Endodermal cell (in vitro differentiated cells): ENCODE measurements at regions not wholly inside any gene's neighbourhood (a gene's known extent, or its start where the extent isn't known, plus 50 kb on each side); places are given as distances from the start of the nearest gene placed in this dataset.

Source experiments
- DNase-seq: peaks from one replicate; pipeline ENCODE4 v3.0.0-alpha.2; 2017
- H3K27ac ChIP-seq: 2 replicates; pipeline ENCODE4 v1.5.1; 2013; ENCODE audit warnings: mild to moderate bottlenecking, low read depth, low read length, moderate library complexity
- H3K27me3 ChIP-seq: 2 replicates; pipeline ENCODE4 v1.6.1; 2013; ENCODE audit warnings: mild to moderate bottlenecking, low read length, moderate library complexity; ENCODE audit not compliant: insufficient read depth, control insufficient read depth, poor library complexity, severe bottlenecking
- H3K36me3 ChIP-seq: 2 replicates; pipeline ENCODE4 v1.7.0; 2013; ENCODE audit warnings: mild to moderate bottlenecking, low read length, moderate library complexity; ENCODE audit not compliant: control insufficient read depth, insufficient read depth
- H3K4me1 ChIP-seq: one replicate; pipeline ENCODE4 v1.7.0; 2013; ENCODE audit warnings: low read length; ENCODE audit not compliant: control insufficient read depth, insufficient read depth
- H3K4me3 ChIP-seq: 2 replicates; pipeline ENCODE4 v1.5.1; 2013; ENCODE audit warnings: mild to moderate bottlenecking, low read length, moderate library complexity
- H3K9ac ChIP-seq: 2 replicates; pipeline ENCODE4 v1.6.1; 2013; ENCODE audit warnings: mild to moderate bottlenecking, low read length, moderate library complexity; ENCODE audit not compliant: poor library complexity, severe bottlenecking; ENCODE audit errors: extremely low read depth
- H3K9me3 ChIP-seq: 2 replicates; pipeline ENCODE4 v1.6.1; 2013; ENCODE audit warnings: mild to moderate bottlenecking, low read length, moderate library complexity; ENCODE audit not compliant: control insufficient read depth
- H3K27ac Mint-ChIP-seq: 2 replicates; pipeline ENCODE4 v1.8.0; 2020; ENCODE audit warnings: mixed read lengths
- H3K27me3 Mint-ChIP-seq: 2 replicates; pipeline ENCODE4 v1.8.0; 2021; ENCODE audit warnings: mild to moderate bottlenecking, mixed read lengths; ENCODE audit not compliant: insufficient read depth
- H3K36me3 Mint-ChIP-seq: 2 replicates; pipeline ENCODE4 v1.8.0; 2020; ENCODE audit warnings: low read depth, mixed read lengths
- H3K4me1 Mint-ChIP-seq: 2 replicates; pipeline ENCODE4 v1.8.0; 2020; ENCODE audit warnings: mixed read lengths
- H3K4me3 Mint-ChIP-seq: 2 replicates; pipeline ENCODE4 v1.8.0; 2020; ENCODE audit warnings: mild to moderate bottlenecking, moderate library complexity, mixed read lengths
- H3K9me3 Mint-ChIP-seq: 2 replicates; pipeline ENCODE4 v1.8.0; 2020; ENCODE audit warnings: mild to moderate bottlenecking, mixed read lengths
- WGBS, 2 experiments: methylation state at CpG; one replicate each; pipeline versions ENCODE4 v1.1.5 to v1.1.7; 2013; ENCODE audit warnings: missing lambda C conversion rate in 2 of 2, mixed read lengths in 1 of 2; ENCODE audit not compliant: insufficient coverage in 1 of 2, insufficient read length in 1 of 2; 5-methylcytosine and 5-hydroxymethylcytosine counted together
- TF ChIP-seq, protein P1 (sequence below): fragments of 200-600 bp; sonication (generic); conservative IDR thresholded peaks from 2 replicates; pipeline ENCODE4 v1.5.0; 2021; ENCODE audit warnings: antibody characterized with exemption, mild to moderate bottlenecking

DNA sequence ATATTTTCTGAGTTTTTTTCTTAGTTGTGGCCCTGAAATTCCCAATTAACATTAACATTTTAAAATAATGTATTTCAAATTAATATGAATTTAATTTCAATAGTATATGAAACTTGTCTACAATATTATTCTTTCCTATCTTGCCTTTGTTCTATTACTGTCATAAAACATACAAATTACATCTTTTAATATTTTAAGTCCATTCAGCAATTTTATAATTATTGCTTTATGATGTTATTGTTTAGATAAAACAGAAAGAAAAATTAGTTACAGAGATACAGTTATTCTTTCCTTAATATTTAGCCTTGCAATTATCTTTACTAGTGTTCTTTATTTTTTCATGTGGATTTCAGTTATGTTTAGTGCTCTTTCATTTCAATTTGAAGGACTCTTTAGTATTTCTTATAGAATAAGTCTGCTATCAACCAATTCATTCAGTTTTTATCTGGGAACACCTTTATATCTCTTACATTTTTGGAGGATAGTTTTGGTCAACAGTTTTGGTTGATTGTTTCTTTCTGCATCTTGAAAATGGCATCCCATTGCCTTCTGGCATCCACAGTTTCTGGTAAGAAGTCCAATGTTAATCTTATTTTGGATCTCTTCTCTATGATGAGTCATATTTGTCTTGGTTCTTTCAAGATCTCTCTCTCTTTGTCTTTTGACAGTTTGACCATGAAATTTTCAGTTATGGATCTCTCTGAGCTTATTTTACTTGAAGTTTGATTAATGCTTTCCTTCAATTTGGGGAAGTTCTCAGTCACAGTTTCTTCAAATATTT, 76.9 kb upstream of the CHST9 start:
- Mint-ChIP-seq H3K36me3 (no peaks in the 10 kb centered on the region), H3K4me1 (no peaks in the 10 kb centered on the region), H3K27ac (no peak overlapping the region), H3K9me3 (peaks cover 32% of the 10 kb centered on the region), H3K4me3 (no peak overlapping the region), H3K27me3 (no peaks in the 10 kb centered on the region)
- Histone ChIP-seq H3K4me3 (no peak overlapping the region), H3K36me3 (no peaks in the 10 kb centered on the region), H3K27ac (no peak overlapping the region), H3K27me3 (no peaks in the 10 kb centered on the region), H3K4me1 (no peaks in the 10 kb centered on the region), H3K9me3 (peaks cover 12% of the 10 kb centered on the region), H3K9ac (no peak overlapping the region)
- no peak for DNase-seq
- TF ChIP-seq, protein P1, sequence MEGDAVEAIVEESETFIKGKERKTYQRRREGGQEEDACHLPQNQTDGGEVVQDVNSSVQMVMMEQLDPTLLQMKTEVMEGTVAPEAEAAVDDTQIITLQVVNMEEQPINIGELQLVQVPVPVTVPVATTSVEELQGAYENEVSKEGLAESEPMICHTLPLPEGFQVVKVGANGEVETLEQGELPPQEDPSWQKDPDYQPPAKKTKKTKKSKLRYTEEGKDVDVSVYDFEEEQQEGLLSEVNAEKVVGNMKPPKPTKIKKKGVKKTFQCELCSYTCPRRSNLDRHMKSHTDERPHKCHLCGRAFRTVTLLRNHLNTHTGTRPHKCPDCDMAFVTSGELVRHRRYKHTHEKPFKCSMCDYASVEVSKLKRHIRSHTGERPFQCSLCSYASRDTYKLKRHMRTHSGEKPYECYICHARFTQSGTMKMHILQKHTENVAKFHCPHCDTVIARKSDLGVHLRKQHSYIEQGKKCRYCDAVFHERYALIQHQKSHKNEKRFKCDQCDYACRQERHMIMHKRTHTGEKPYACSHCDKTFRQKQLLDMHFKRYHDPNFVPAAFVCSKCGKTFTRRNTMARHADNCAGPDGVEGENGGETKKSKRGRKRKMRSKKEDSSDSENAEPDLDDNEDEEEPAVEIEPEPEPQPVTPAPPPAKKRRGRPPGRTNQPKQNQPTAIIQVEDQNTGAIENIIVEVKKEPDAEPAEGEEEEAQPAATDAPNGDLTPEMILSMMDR = no peak

DNA sequence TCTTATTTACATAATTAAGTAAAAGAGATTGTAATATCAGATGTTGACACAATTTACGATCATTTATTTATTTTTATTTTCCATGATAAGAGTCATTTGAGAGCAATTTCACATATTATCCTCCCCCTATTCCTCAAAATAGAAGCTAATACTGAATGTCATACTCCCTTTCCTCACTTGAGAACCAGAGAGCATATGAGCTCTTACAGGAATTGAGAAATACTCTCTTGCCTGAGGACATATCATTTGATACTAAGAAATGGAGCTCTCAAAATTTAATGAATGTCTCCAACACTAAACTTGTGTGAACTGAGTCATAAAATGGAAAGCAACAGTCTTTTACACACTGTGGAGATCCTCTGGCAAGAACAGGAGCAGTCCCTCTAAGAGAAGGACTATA, 68.5 kb upstream of the CHST9 start:
- Histone ChIP-seq H3K9ac (no peak overlapping the region), H3K36me3 (no peaks in the 10 kb centered on the region), H3K4me3 (no peak overlapping the region), H3K9me3 (no peaks in the 10 kb centered on the region), H3K27me3 (no peaks in the 10 kb centered on the region), H3K27ac (no peak overlapping the region), H3K4me1 (no peaks in the 10 kb centered on the region)
- TF ChIP-seq, protein P1 = no peak
- WGBS, 2 experiments = 83% methylated on average over 1 of the region's 1 CpG; no CpG with 5 or more reads in 1 of the 2 experiments
- H3K4me3 Mint-ChIP-seq = no peak overlapping the region
- no peak for DNase-seq
- H3K27ac Mint-ChIP-seq = no peak overlapping the region
- H3K4me1 Mint-ChIP-seq = no peaks in the 10 kb centered on the region
- H3K27me3 Mint-ChIP-seq = no peaks in the 10 kb centered on the region
- no peaks in the 10 kb centered on the region for H3K9me3 Mint-ChIP-seq
- H3K36me3 Mint-ChIP-seq = no peaks in the 10 kb centered on the region

DNA sequence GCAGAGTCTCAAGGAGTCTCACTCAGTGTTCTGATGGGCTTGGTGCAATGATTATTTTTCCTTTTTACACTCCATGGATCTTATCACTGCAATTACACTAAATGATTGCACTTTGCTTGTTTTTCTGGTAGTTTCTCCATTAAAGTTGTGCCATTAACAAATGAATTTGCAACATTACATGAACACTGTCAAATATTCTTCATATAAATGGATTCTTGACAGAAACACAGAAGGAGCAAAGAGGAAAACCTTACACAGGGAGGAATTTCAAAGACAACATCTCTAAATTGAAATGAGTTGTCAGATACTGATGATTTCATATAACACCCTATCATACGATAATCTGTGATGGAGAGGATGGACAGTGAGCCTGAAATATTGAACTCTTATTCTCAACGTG, 65.4 kb upstream of the CHST9 start:
- no peak overlapping the region for H3K9ac ChIP-seq
- Mint-ChIP-seq H3K27ac (no peak overlapping the region), H3K9me3 (no peaks in the 10 kb centered on the region), H3K27me3 (no peaks in the 10 kb centered on the region), H3K36me3 (no peaks in the 10 kb centered on the region), H3K4me1 (no peaks in the 10 kb centered on the region), H3K4me3 (no peak overlapping the region)
- WGBS, 2 experiments = 98 to 100% methylated on average over 1 to 2 of the region's 2 CpGs
- no peaks in the 10 kb centered on the region for H3K36me3 ChIP-seq
- no peak overlapping the region for H3K4me3 ChIP-seq
- TF ChIP-seq, protein P1 = no peak
- no peaks in the 10 kb centered on the region for H3K27me3 ChIP-seq
- no peaks in the 10 kb centered on the region for H3K9me3 ChIP-seq
- H3K4me1 ChIP-seq = no peaks in the 10 kb centered on the region
- H3K27ac ChIP-seq = no peak overlapping the region
- DNase-seq = no peak
